ENCODE measurements at regions not wholly inside any gene's neighbourhood (a gene's known extent, or its start where the extent isn't known, plus 50 kb on each side); places are given as distances from the start of the nearest gene placed in this dataset.

DNA sequence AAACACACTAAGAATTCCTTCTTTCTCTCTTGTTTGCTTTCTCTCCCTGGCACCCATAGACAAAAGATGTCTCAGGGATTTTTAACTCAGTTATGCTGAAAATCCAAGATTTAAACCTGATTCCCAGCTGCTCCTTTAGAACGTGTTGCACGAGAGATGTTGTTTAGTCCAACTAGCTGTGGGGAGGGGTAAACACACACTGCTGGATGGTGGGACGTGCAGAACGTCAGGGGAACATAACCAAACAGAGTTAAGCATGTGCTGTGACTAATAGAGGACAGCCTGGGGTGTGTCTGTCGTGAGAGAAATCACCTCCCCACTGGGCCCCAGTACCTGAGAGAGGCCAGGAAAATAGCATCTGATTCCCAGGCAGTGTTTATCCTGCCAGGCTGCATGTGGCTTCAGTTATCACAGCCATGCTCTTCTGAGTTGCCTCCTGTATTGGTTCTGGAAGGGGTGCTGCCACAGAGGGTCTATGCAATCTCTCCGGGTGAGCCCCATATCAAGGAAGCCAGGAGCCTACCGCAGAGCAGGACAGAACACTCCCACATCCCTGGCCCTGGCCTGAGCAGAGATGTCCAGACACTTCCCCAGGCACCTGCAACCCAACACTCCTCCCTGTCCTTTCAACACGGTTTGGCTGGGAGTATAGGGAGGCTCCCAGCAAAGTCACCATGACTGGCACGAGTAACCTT, 112.7 kb upstream of the EGLN3 start (continued):
- TF ChIP-seq PBX2 (CRISPR knock-in tag; IDR thresholded peaks at IDR 0.05): no peak
- TF ChIP-seq AKAP8 (CRISPR knock-in tag; IDR thresholded peaks at IDR 0.05): 0 out of 2 replicates have a peak, but pooled peaks have one; percentile 72
- no peak for TF ChIP-seq ZFP82 (CRISPR knock-in tag; IDR thresholded peaks at IDR 0.05; ENCODE audit: borderline replicate concordance)
- TF ChIP-seq ZNF768 (CRISPR knock-in tag; IDR thresholded peaks at IDR 0.05): no peak
- TF ChIP-seq RXRA (CRISPR knock-in tag; IDR thresholded peaks at IDR 0.05): peak; percentile 12; the same call in 1 of the 2 replicates
- TF ChIP-seq, protein P1, sequence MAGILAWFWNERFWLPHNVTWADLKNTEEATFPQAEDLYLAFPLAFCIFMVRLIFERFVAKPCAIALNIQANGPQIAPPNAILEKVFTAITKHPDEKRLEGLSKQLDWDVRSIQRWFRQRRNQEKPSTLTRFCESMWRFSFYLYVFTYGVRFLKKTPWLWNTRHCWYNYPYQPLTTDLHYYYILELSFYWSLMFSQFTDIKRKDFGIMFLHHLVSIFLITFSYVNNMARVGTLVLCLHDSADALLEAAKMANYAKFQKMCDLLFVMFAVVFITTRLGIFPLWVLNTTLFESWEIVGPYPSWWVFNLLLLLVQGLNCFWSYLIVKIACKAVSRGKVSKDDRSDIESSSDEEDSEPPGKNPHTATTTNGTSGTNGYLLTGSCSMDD (CRISPR knock-in tag; IDR thresholded peaks at IDR 0.05): peak; percentile 77; the same call in 1 of the 2 replicates
- TF ChIP-seq JARID2 (CRISPR knock-in tag; IDR thresholded peaks at IDR 0.05; ENCODE audit: insufficient replicate concordance): no peak
- no peak for TF ChIP-seq ZKSCAN1 (IDR thresholded peaks at IDR 0.05; ENCODE audit: low read length)
- no peak for TF ChIP-seq MAFF (IDR thresholded peaks at IDR 0.05; ENCODE audit: low read depth, low read length)
- TF ChIP-seq GZF1 (CRISPR knock-in tag; IDR thresholded peaks at IDR 0.05): no peak
- no peak; the same call in 1 of the 2 replicates for TF ChIP-seq REL (CRISPR knock-in tag; conservative IDR thresholded peaks at IDR 0.05)
- TF ChIP-seq ZNF616 (CRISPR knock-in tag; IDR thresholded peaks at IDR 0.05; ENCODE audit: low read depth): peak; percentile 59; the same call in 1 of the 2 replicates
- TF ChIP-seq RCOR2 (CRISPR knock-in tag; IDR thresholded peaks at IDR 0.05): 0 out of 2 replicates have a peak, but pooled peaks have one; percentile 26
- TF ChIP-seq RFX3 (CRISPR knock-in tag; IDR thresholded peaks at IDR 0.05): no peak
- no peak for TF ChIP-seq ZNF615 (CRISPR knock-in tag; IDR thresholded peaks at IDR 0.05; ENCODE audit: borderline replicate concordance)
- no peak for TF ChIP-seq CREBL2 (CRISPR knock-in tag; IDR thresholded peaks at IDR 0.05; ENCODE audit: borderline replicate concordance)
- peak; percentile 56; the same call in 1 of the 2 replicates for TF ChIP-seq ZZZ3 (CRISPR knock-in tag; IDR thresholded peaks at IDR 0.05; ENCODE audit: borderline replicate concordance)
- no peak for TF ChIP-seq RBM39 (IDR thresholded peaks at IDR 0.05; ENCODE audit: low read depth, low read length, poor library complexity, severe bottlenecking)
- TF ChIP-seq CBX1 (IDR thresholded peaks at IDR 0.05; ENCODE audit: low read depth): peak; percentile 90
- no peak for TF ChIP-seq ZBTB7B (CRISPR knock-in tag; IDR thresholded peaks at IDR 0.05)
- TF ChIP-seq HDAC6 (IDR thresholded peaks at IDR 0.05; ENCODE audit: low read depth, low read length): no peak
- TF ChIP-seq MED8 (CRISPR knock-in tag; IDR thresholded peaks at IDR 0.05; ENCODE audit: insufficient replicate concordance): no peak
- no peak for TF ChIP-seq ARID2 (CRISPR knock-in tag; IDR thresholded peaks at IDR 0.05; ENCODE audit: borderline replicate concordance)
- TF ChIP-seq, protein P2, sequence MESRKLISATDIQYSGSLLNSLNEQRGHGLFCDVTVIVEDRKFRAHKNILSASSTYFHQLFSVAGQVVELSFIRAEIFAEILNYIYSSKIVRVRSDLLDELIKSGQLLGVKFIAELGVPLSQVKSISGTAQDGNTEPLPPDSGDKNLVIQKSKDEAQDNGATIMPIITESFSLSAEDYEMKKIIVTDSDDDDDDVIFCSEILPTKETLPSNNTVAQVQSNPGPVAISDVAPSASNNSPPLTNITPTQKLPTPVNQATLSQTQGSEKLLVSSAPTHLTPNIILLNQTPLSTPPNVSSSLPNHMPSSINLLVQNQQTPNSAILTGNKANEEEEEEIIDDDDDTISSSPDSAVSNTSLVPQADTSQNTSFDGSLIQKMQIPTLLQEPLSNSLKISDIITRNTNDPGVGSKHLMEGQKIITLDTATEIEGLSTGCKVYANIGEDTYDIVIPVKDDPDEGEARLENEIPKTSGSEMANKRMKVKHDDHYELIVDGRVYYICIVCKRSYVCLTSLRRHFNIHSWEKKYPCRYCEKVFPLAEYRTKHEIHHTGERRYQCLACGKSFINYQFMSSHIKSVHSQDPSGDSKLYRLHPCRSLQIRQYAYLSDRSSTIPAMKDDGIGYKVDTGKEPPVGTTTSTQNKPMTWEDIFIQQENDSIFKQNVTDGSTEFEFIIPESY (CRISPR knock-in tag; IDR thresholded peaks at IDR 0.05): no peak
- no peak for TF ChIP-seq ZNF530 (CRISPR knock-in tag; IDR thresholded peaks at IDR 0.05; ENCODE audit: low read depth)

All from HepG2 (cell line).